GM21526 (cell line): ENCODE measurements at regions not wholly inside any gene's neighbourhood (a gene's known extent, or its start where the extent isn't known, plus 50 kb on each side); places are given as distances from the start of the nearest gene placed in this dataset.
"Not testable (repeated sequence)": the region's sequence is repeated elsewhere in the genome, so short reads cannot be mapped to it uniquely, and the experiment has no call there.

ENCODE experiments used
- ATAC-seq: cut with Tn5 transposase; IDR thresholded peaks from one replicate; pipeline ENCODE4 v1.9.1; 2021; ENCODE audit warnings: moderate library complexity; ENCODE audit not compliant: unreplicated experiment, low FRiP score

DNA sequence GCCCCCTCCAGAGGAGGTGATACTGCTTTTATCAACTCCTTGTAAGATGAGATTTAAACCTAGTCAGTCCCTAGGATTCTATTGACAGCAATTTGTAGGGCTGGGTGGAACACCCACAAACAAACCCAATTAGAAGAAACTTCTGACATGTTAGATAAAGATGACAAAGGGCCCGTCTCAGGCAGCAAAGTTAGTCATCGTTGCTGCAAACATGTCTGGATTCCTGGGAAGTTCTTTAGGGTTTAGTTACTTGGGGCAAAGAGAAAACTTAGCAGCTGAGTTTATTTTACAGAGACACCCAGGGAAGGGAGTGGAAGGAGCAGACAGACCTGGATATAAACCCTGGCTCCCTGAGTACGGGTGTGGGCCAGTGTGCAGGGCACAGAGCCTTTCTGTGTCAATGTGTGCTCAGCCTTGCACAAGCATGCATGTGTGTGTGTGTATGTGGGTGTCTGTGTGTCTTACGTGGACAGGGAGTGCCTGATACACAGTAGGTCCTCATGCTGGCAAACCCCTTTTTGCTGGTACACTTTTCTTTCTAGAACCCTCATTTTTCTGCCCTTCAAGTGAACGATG, 130.0 kb upstream of the STX18 start:
- no peak for ATAC-seq

DNA sequence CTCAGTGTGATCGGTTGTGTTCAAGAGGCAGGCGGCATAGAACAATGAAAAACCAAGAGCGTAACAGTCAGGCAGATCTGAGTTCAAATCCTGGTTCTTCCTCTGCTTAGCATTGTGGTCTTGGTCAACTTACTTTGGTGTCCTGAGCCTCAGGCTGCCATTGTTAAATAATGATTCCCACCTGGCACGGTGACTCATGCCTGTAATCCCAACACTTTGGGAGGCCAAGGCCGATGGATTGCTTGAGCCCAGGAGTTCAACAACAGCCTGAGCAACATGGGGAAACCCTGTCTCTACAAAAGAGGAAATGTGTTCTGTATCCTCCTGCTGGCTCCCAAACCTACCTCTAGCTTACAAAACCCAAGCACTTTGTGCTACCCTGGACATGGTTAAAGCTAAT, 129.0 kb upstream of the STX18 start:
- no peak for ATAC-seq

DNA sequence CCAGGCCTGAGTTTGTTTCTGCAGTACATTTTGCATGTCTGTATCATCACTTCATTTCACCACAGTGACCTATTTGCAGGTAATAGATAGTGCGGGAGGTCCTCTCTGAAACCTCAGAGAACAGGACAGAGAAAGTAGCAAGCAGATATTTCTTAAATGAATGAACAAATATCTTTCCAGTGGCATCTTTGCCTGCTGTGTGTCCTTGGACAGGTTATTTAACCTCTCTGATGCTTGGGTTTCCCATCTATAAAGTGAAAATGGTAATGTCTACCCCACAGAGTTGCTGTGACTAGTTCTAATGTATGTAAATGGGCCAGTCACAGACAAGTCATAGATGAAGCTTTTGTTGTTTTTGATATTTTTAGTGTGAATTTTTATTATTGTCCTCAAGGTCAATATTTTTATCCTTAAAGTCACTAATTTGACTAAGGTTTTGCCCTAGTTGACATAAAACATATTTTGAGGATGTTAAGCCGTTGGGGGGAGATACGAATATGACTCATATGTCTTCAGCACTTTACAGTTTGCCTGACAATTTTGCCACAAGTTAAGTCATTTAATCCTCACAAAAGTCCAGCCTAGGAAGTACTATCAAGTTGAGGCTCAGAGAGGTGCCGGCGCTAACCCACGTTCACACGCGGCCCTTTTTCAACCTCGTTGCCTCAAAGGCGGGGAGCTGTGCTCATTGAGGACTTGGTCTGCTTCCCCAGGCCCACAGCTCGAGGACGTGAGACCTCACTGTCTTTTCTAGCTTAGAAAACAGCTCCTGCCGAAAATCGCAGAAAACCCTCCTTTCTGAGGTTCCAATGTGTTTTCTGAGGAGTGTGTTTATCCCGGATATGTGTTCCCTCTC, 126.7 kb upstream of the STX18 start:
- no peak for ATAC-seq

DNA sequence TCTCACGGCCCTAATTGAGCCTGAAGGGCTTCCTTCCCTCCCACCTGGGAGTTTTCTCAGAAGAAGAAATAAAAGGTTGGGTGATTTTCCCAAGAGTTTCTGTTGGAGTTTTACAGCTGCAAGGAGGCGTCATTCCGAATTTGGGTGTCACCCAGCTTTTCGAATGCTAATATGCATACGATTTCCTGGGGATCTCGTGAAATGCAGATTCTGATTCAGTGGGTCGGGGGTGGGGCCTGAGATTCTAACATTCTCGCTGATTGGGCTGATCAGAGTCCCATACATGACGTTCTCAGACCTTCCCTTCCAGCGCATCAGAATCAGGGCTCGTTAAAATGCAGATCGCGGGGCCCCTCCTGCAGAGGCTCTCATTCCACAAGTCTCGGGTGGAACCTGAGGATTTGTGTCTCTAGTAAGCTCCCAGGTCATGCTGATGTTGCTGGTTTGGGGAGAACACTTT, 125.8 kb upstream of the STX18 start:
- ATAC-seq = no peak

DNA sequence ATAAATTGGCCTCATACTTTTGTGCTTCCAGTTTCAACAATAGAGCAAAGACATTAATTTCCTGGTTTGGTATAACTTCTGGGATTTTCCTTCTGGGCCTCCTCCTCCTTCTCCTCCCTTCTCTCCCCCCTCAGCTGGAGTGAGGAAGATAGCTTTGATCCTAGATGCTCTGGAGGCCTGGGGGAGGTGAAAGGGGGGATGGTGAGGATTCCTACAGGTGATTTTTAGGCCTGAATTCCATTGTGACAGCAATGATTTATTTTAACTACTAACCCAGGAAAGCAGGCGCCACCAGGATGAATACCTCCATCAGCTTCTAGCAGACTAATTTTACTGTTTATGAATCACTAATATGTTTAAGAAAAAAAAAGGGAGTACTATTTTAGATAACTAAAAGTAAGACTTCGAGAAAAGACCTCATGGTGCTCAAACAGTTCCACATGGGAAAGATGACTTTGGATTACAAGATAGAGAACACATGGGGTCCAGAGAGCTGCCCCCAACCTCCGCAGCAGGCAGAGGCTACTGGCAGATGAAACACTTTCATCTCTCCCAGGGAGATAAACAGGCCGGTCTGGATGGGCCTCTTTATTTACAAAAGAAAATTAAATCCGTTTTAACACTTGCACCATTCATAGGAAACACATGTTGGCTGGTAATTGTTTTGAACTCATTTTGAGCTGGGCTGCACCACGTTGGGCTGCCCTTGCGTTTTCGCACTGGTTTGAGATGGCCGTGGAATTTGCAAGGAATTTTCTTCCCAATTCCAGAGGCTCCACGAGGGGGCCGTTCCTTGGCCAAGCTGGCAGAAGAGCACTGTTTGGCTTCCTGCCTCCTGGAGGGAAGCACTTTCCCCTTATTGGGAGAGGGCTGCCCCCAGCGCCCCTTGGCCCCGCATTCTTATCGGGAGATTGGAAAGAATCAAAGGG, 125.1 kb upstream of the STX18 start:
- no peak for ATAC-seq

DNA sequence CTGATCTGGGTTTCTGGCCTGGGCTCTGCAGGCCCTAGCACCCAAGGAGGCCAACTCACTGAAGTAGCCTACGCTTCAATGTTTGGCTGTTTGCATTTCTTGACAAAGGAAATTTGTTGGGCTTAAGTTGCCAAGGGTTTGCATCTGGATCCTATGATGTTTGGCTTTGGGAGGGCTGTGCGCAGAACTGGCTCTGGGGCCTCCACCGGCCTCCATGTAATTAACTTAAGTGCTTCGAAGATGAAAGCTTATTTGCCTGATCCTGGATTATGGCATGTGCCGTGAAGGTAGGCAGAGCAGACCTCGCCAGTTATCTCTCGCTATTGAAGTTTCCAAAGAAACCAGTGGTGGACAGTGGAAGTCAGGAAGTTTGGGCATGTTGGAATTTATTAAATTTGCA, 124.3 kb upstream of the STX18 start:
- ATAC-seq = no peak

DNA sequence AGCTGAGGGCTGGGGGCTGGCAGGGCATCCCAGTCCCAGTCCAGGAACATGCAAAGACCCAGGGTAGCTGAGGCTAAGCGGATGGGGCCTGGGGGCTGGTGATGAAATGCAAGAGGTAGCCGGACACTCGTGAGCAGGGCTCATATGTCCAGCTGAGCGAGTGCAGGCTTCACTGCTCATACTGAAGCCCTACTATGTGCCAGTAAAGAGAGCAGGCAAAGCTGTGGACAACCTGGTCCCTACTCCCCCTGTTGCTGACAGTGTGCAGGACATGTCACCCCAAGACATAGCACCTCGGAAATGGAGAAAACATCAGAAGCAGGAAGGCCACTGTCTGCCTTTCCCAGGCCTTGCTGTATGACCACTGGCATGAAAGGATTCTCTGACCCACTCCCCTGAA, 122.4 kb upstream of the STX18 start:
- no peak for ATAC-seq

DNA sequence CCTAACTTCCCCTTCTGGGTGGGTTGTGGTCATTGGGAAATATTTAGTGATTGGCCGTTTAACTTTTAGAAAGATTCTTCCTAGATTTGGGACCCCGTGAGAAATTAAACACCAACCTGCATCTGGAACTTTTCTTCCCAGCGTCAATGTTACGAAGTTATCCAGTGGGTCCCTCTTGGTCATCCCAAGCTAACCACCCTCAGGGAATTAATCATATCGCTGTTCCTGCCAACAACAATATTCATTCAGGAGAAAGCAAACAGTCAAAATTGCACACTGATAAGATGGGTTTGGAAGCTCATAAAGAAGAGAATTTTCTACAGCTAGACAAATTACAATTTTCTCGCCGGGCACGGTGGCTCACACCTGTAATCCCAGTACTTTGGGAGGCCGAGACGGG, 121.2 kb upstream of the STX18 start:
- ATAC-seq = no peak

DNA sequence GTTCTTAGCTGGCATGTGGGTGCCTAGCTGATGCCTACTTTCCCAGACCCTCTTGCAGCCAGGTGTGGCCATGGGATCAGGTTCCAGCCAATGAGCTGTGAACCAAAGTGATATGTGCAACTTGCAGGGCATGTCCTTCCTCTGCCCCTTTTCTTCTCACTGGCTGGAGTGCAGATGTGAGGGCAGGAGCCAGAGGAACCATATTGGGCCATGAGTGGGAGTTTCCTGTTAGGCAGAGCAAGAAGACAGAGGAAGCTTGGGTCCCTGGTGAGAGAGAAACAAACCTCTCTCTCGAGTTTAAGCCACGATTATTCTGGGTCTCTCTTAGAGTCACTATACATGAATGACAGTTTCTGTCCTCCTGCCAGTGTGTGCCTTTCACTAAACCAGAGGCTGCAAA, 120.4 kb upstream of the STX18 start:
- no peak for ATAC-seq

DNA sequence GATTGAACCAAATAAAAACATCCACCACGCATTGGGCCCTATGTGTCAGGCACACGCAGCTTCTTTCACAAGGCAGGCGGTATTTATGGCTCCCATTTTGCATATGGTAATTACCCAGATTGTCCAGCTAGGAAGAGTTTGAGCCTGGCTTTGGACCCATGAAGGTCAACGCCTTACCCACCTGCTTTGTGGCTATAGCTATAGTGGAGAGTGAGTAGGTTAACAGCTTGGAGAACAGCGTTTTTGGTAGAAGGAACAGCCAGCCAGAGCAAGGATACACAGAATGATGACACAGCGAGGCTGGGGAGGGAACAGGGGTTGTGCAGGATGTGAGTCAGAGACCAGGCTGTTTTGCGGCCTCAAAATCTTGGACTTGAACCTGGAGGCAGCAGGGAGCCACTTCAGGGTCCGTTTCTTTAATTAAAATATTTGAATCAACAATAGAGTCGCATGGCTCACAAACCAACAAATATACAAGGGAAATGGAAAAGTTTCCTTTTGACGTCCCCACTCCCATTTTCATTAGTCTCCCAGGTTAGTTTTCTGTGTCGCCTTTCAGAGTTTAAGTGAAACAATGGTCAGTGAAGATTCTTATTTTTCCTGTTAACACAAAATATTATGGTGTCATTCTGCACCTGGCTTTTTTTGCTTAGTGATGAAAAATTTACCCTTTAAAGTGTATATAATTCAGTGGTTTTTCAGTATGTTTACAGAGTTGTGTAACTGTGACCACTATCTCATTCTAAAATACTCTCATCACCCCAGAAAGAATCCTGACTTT, 118.2 kb upstream of the STX18 start:
- ATAC-seq = no peak

DNA sequence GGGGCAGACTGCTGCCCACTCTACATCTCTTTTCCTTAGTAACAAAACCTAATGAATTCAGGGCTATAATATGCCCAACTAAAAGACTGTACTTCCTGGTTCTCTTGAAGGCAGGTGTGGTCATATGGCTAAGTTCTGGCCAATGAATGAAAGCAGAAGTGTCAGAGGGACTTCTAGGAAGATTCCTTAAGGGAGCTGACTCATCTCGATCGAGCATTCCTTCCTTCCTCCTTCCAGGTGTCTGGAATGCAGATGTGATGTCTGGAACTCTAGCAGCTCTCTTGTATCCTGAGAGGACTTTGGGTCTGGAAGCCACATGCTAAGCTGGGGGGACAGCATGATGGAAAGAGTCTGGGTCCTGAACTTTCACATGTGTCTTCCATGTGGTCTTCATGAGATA, 116.2 kb upstream of the STX18 start:
- ATAC-seq = no peak

DNA sequence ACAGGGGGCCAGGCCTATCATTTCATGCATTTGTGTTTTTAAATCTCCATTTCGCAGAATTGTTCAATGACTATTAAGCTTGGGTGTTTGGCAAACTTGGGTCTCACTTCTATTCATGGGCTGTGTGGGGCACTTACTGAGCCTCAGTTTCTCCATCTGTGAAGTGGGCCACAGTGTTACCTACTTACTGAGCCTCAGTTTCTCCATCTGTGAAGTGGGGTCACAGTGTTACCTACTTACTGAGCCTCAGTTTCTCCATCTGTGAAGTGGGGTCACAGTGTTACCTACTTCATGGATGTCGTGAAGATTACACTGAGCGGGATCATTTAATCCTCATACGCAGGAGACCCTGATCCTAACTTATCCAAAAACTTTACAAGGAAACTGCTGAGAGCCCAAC, 115.1 kb upstream of the STX18 start:
- no peak for ATAC-seq

DNA sequence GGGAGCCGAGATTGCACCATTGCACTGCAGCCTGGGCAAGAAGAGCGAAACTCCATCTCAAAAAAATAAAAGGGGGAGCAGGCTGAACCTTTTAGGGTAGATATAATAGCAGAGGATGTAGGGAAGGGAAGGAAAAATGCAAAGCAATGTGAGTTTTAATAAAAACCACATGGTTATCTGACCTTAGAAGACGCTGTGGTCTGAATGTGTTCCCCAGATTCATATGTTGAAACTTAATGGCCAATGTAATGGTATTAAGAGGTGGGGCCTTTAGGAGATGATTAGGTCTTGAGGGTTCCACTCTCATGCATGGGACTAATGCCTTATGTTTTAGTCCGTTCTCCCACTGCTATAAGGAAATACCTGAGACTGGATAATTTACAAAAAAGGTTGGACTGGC, 114.1 kb upstream of the STX18 start:
- ATAC-seq = no peak

DNA sequence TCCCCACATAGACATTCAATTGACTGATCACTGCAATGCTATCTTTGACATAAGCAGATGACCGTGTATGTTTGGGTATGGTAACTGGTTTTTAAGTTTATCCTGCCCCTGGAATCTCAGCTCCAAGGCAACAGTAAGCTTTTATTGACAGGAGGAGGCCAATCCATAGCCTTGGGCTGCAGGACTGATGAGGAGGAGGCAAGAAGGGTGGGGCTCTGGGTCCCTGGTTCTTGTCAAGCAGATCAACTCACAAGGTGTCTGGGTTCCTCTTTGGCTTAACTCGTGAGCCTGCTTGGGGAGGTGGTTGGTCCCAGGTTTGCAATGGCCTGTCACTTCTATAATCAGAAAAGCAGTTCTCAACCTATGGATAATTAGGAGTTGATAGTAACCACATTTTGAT, 113.2 kb upstream of the STX18 start:
- ATAC-seq = no peak

DNA sequence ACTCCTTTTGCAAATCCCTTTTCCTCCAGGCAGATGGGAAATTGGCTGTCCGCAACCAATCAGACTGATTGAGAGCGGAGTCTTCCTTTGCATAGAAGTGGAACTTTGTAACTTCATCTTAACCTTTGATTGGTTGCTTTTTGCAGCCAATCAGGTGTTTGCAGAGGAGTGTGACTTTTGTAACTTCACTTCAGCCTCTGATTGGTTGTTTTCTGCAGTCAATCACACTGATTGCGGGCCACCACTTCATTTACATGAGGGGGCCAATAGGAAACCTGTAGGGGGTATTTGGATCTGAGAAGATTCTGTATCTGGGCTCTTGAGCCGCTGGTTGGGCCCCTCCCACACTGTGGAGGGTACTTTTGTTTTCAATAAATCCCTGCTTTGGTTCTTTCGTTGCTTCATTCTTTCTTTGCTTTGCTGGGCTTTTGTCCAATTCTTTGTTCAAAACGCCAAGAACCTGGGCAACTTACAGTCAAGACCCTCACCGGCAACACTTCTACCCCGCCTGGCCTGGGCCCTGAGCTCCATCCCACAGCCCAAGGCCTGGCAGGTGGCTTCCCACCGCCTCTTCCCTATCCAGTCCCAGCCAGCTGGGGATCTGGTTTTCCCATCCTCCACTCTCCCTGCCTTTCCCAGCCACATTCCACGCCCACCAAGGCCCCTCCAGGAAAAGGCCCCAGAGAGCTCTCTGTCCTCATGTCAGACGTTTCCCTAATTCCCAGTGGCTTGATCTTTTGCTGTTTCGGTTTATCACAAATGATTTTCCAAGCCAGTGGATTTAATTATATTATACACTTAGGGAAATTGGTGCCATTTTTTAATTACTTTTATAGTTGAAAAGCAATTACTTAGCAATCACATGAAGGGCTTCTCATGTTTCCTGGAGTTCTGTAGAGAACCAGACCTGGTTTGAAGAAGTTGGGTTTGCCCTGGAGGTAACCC, 110.2 kb upstream of the STX18 start:
- no peak for ATAC-seq

DNA sequence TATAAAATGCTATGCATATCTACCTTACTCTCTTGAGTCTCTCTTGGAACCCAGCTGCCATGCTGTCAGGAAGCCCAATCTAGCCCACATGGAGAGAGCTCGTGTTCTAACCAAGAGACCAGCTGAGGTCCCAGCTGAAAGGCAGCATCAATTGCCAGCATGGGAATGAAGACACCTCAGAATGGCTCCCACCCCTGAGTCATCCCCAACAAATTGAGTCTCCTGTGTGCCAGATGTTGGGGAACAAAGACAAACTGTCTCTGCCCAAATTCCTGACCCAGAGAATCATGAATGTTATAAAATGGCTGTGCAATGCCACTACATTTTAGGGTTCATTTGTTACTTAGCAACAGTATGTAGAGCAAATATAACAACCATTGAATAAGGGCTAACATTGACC, 105.2 kb upstream of the STX18 start:
- ATAC-seq = no peak

DNA sequence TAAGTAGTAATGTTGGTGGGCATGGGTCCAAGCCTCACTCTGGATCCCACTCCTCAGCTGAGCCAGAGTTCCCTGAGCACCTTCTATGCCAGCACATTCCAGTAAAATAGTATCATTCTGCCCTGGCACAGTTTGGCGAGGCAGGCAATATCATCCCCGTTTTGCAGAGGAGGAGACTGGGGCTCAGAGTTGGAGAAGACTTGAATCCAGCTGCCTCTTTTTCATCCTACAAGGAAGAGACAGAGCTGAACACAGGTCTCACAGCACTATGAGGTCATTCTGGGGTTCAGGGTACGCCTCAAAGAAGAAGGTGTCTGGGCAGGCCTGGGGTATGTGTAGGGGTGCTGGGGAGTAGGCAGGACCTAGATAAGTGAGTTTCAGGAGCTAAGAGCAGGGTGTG, 103.9 kb upstream of the STX18 start:
- ATAC-seq = no peak

DNA sequence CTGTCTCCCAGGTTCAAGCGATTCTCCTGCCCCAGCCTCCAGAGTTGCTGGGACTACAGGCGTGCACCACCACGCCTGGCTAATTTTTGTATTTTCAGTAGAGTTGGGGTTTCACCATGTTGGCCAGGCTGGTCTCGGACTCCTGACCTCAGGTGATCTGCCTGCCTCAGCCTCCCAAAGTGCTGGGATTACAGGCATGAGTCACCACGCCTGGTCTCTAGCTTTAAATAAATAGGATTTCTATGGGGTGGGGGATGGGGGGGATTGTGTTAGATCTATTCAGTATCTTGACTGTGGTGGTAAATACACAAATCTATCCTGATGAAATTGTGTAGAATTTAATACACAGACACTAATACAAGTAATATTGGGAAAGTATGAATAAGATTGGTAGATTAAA, 102.4 kb upstream of the STX18 start:
- not testable (repeated sequence) for ATAC-seq

DNA sequence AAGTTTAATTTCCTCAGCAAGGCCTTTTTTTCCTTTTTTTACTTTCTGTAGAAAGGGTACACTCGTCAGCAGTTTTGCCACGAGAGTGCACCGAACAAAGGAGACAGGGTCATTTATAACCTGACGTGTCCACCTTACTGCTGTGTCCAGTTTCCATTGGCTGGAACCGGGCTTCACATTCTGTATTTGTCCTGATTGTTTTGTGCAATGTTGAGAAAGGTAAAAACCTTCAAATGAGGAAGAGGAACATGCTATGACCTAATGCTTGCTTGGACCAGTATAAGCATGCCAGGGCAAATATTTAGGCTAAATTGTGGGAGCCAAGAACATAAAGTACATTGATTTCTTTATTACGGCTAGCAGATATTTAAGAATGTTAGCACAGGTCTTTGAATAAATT, 101.9 kb upstream of the STX18 start:
- ATAC-seq = not testable (repeated sequence)
